ENCODE measurements at regions not wholly inside any gene's neighbourhood (a gene's known extent, or its start where the extent isn't known, plus 50 kb on each side); places are given as distances from the start of the nearest gene placed in this dataset.

DNA sequence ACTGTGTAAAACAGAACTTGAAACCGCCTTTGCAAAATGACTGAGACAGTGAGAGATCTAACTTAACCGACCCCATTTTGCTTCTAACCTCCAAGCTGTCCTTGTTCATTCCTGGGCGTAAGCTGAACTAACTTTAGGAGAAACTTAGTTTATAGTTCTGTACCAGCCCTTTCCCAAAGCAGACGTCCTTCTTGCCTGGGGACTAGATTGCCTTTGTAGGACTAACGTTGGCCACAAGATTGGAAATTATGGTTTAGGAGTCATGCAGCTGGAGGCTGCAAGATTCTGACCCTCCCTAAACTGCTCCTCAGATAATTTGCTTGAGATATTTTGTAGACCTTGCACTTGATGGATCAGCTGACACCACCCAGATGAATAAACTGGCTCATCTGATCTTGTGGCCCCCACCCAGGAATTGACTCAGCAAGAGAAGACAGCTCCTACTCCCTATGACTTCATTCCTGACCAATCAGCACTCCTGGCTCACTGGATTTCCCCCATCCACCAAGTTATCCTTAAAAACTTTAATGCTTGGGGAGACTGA, 219.9 kb upstream of the PROK2 start:
- Histone ChIP-seq H3K36me3 (replicated peaks; ENCODE audit: insufficient read depth, low read length) (no peaks in the 10 kb centered on the region), H3K4me1 (ENCODE audit: low read length) (no peaks in the 10 kb centered on the region), H3K27me3 (replicated peaks; ENCODE audit: insufficient read depth, low read length) (no peaks in the 10 kb centered on the region), H3K4me2 (ENCODE audit: low read depth, low read length) (no peak overlapping the region), H3K79me2 (ENCODE audit: low read length) (no peaks in the 10 kb centered on the region), H3K9ac (ENCODE audit: low read length) (no peak overlapping the region), H3K27ac (ENCODE audit: low read length) (no peak overlapping the region), H2AFZ (ENCODE audit: low read length) (no peak overlapping the region), H3K9me3 (replicated peaks; ENCODE audit: insufficient read depth, low read length) (no peaks in the 10 kb centered on the region), H4K20me1 (ENCODE audit: insufficient read depth, low read length) (no peaks in the 10 kb centered on the region), H3K9me2 (replicated peaks; ENCODE audit: insufficient read depth, low read length) (no peaks in the 10 kb centered on the region), H3F3A (ENCODE audit: insufficient read depth, low read length) (no peaks in the 10 kb centered on the region), H3K4me3 (ENCODE audit: low read length) (no peak overlapping the region)
- DNase-seq, result no peak
- TF ChIP-seq, protein P1, sequence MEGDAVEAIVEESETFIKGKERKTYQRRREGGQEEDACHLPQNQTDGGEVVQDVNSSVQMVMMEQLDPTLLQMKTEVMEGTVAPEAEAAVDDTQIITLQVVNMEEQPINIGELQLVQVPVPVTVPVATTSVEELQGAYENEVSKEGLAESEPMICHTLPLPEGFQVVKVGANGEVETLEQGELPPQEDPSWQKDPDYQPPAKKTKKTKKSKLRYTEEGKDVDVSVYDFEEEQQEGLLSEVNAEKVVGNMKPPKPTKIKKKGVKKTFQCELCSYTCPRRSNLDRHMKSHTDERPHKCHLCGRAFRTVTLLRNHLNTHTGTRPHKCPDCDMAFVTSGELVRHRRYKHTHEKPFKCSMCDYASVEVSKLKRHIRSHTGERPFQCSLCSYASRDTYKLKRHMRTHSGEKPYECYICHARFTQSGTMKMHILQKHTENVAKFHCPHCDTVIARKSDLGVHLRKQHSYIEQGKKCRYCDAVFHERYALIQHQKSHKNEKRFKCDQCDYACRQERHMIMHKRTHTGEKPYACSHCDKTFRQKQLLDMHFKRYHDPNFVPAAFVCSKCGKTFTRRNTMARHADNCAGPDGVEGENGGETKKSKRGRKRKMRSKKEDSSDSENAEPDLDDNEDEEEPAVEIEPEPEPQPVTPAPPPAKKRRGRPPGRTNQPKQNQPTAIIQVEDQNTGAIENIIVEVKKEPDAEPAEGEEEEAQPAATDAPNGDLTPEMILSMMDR (IDR thresholded peaks at IDR 0.05; ENCODE audit: low read length), result no peak
- TF ChIP-seq EZH2 (optimal IDR thresholded peaks at IDR 0.05; ENCODE audit: low read depth, low read length) (no peak), EZH2phosphoT487 (IDR thresholded peaks at IDR 0.05; ENCODE audit: low read length) (no peak)

DNA sequence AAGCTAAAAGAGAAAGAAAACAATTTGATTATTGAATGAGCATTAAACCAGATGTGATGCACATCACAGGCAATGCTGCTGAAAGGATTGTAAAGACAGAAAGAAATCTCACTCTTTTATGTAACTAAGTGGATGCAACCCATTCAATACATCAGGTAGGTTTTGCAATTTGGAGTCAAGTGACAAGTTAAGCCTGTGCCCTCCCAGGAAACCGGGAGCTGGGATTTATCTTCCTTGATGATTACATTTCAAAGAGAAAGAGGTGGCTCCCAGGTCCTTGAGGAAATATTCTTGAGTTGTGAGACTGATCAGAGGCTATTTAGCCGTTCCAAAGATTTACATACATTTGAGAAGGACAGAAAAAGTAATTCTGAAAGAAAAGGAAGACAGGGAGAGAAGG, 219.0 kb upstream of the PROK2 start:
- Histone ChIP-seq H3K27me3 (replicated peaks; ENCODE audit: insufficient read depth, low read length) (no peaks in the 10 kb centered on the region), H3K9ac (ENCODE audit: low read length) (no peak overlapping the region), H3K27ac (ENCODE audit: low read length) (no peak overlapping the region), H4K20me1 (ENCODE audit: insufficient read depth, low read length) (no peaks in the 10 kb centered on the region), H3K36me3 (replicated peaks; ENCODE audit: insufficient read depth, low read length) (no peaks in the 10 kb centered on the region), H3K4me2 (ENCODE audit: low read depth, low read length) (no peak overlapping the region), H3K79me2 (ENCODE audit: low read length) (no peaks in the 10 kb centered on the region), H3K4me3 (ENCODE audit: low read length) (no peak overlapping the region), H3K9me2 (replicated peaks; ENCODE audit: insufficient read depth, low read length) (no peaks in the 10 kb centered on the region), H2AFZ (ENCODE audit: low read length) (no peak overlapping the region), H3K9me3 (replicated peaks; ENCODE audit: insufficient read depth, low read length) (no peaks in the 10 kb centered on the region), H3K4me1 (ENCODE audit: low read length) (no peaks in the 10 kb centered on the region), H3F3A (ENCODE audit: insufficient read depth, low read length) (no peaks in the 10 kb centered on the region)
- no peak for DNase-seq
- TF ChIP-seq, protein P1 (IDR thresholded peaks at IDR 0.05; ENCODE audit: low read length), result no peak
- TF ChIP-seq EZH2phosphoT487 (IDR thresholded peaks at IDR 0.05; ENCODE audit: low read length) (no peak), EZH2 (optimal IDR thresholded peaks at IDR 0.05; ENCODE audit: low read depth, low read length) (no peak)

DNA sequence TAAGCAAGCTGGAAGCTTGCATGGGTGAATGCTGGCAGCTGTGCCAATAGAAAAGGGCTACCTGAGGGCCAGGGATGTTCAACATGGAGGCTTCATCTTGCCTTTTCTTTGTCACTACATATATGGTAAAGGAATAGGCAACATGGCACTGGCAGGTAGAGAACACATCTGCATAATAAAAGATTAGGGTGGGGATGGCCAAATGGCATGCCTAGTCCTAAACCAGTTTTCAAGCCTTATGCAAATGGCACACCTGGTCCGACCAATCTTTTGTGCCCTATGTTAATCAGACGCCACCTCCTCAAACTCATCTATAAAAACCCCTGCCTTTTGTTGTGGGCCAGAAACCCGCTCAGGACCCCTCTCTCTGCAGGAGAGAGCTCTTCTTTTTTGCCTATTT, 216.8 kb upstream of the PROK2 start:
- no peaks in the 10 kb centered on the region for H3K9me2 ChIP-seq (replicated peaks; ENCODE audit: insufficient read depth, low read length)
- H3K27ac ChIP-seq (ENCODE audit: low read length), result no peak overlapping the region
- no peaks in the 10 kb centered on the region for H3K9me3 ChIP-seq (replicated peaks; ENCODE audit: insufficient read depth, low read length)
- H3K36me3 ChIP-seq (replicated peaks; ENCODE audit: insufficient read depth, low read length), result no peaks in the 10 kb centered on the region
- no peak overlapping the region for H3K4me2 ChIP-seq (ENCODE audit: low read depth, low read length)
- TF ChIP-seq, protein P1 (IDR thresholded peaks at IDR 0.05; ENCODE audit: low read length), result no peak
- TF ChIP-seq EZH2 (optimal IDR thresholded peaks at IDR 0.05; ENCODE audit: low read depth, low read length) (no peak), EZH2phosphoT487 (IDR thresholded peaks at IDR 0.05; ENCODE audit: low read length) (no peak)
- no peak overlapping the region for H3K9ac ChIP-seq (ENCODE audit: low read length)
- no peaks in the 10 kb centered on the region for H3K27me3 ChIP-seq (replicated peaks; ENCODE audit: insufficient read depth, low read length)
- H4K20me1 ChIP-seq (ENCODE audit: insufficient read depth, low read length), result no peaks in the 10 kb centered on the region
- H3K4me3 ChIP-seq (ENCODE audit: low read length), result no peak overlapping the region
- DNase-seq, result no peak
- H3K79me2 ChIP-seq (ENCODE audit: low read length), result no peaks in the 10 kb centered on the region
- no peak overlapping the region for H2AFZ ChIP-seq (ENCODE audit: low read length)
- H3K4me1 ChIP-seq (ENCODE audit: low read length), result no peaks in the 10 kb centered on the region
- no peaks in the 10 kb centered on the region for H3F3A ChIP-seq (ENCODE audit: insufficient read depth, low read length)
